Panc1 (cell line): ENCODE measurements at regions not wholly inside any gene's neighbourhood (a gene's known extent, or its start where the extent isn't known, plus 50 kb on each side); places are given as distances from the start of the nearest gene placed in this dataset.

ENCODE experiments used
- CTCF ChIP-seq: fragments of 450-650 bp; IDR thresholded peaks from 2 replicates; pipeline ENCODE4 v1.5.1; 2017; ENCODE audit warnings: mild to moderate bottlenecking
- POLR2AphosphoS5 ChIP-seq: IDR thresholded peaks from 2 replicates; pipeline ENCODE4 v1.6.1; 2012; ENCODE audit warnings: mild to moderate bottlenecking, low read depth, low read length, moderate library complexity
- REST ChIP-seq, 2 experiments: IDR thresholded peaks; 2 replicates each; pipeline ENCODE4 v1.6.1; 2011 to 2012; ENCODE audit warnings: low read depth in 2 of 2, control low read depth in 1 of 2, low read length in 1 of 2, mild to moderate bottlenecking in 1 of 2, moderate library complexity in 1 of 2; ENCODE audit not compliant: insufficient read depth in 1 of 2
- SIN3A ChIP-seq: IDR thresholded peaks from 2 replicates; pipeline ENCODE4 v1.6.1; 2012; ENCODE audit warnings: low read depth, mild to moderate bottlenecking, low read length, moderate library complexity, borderline replicate concordance; ENCODE audit not compliant: insufficient read depth

GRCh38 chr20:12098421-12098820 lies 180.7 kb downstream of the BTBD3 start:
- TF ChIP-seq CTCF (no peak), POLR2AphosphoS5 (no peak), REST (IDR thresholded peaks at IDR 0.05; ENCODE audit: insufficient read depth in 1 of 2, low read depth in 2 of 2, low read length in 1 of 2) (no peak), SIN3A (no peak)
